AG20443 (cell line): ENCODE measurements at regions not wholly inside any gene's neighbourhood (a gene's known extent, or its start where the extent isn't known, plus 50 kb on each side); places are given as distances from the start of the nearest gene placed in this dataset.
"Not testable (repeated sequence)": the region's sequence is repeated elsewhere in the genome, so short reads cannot be mapped to it uniquely, and the experiment has no call there.

Experiments used
- DNase-seq: peaks from one replicate; pipeline ENCODE4 v3.0.0; 2012; ENCODE audit warnings: low spot score, mixed read lengths

- no peak for DNase-seq
Measured at GRCh38 chr7:81887098-81888090, 117.5 kb upstream of the HGF start.

- no peak for DNase-seq
Measured at GRCh38 chr7:81886211-81886764, 116.4 kb upstream of the HGF start.

GRCh38 chr7:81884817-81885216 lies 115.0 kb upstream of the HGF start:
- no peak for DNase-seq

GRCh38 chr7:81883801-81884393 lies 114.0 kb upstream of the HGF start:
- DNase-seq = no peak

GRCh38 chr7:81882086-81882485 lies 112.2 kb upstream of the HGF start:
- DNase-seq = peak; percentile 26

- no peak for DNase-seq
Measured at GRCh38 chr7:81877890-81878289, 108.0 kb upstream of the HGF start.

- no peak for DNase-seq
Measured at GRCh38 chr7:81873559-81873958, 103.7 kb upstream of the HGF start.

- DNase-seq = no peak
Measured at GRCh38 chr7:81871606-81872265, 101.9 kb upstream of the HGF start.

- no peak for DNase-seq
Measured at GRCh38 chr7:81870608-81871007, 100.8 kb upstream of the HGF start.

GRCh38 chr7:81869670-81870069 lies 99.8 kb upstream of the HGF start:
- no peak for DNase-seq

- DNase-seq = no peak
Measured at GRCh38 chr7:81865754-81866153, 95.9 kb upstream of the HGF start.

GRCh38 chr7:81859433-81859832 lies 89.6 kb upstream of the HGF start:
- DNase-seq = no peak

- not testable (repeated sequence) for DNase-seq
Measured at GRCh38 chr7:81858820-81859219, 89.0 kb upstream of the HGF start.

- DNase-seq = peak; percentile 10
Measured at GRCh38 chr7:81857385-81857784, 87.5 kb upstream of the HGF start.

- DNase-seq = no peak
Measured at GRCh38 chr7:81854518-81854917, 84.7 kb upstream of the HGF start.

GRCh38 chr7:81852701-81853100 lies 82.9 kb upstream of the HGF start:
- no peak for DNase-seq

GRCh38 chr7:81851413-81851812 lies 81.6 kb upstream of the HGF start:
- no peak for DNase-seq

- peak; percentile 37 for DNase-seq
Measured at GRCh38 chr7:81846398-81846797, 76.6 kb upstream of the HGF start.

GRCh38 chr7:81845744-81846241 lies 75.9 kb upstream of the HGF start:
- no peak for DNase-seq

GRCh38 chr7:81843657-81844056 lies 73.8 kb upstream of the HGF start:
- not testable (repeated sequence) for DNase-seq

- DNase-seq = no peak
Measured at GRCh38 chr7:81842361-81842760, 72.5 kb upstream of the HGF start.

- DNase-seq = no peak
Measured at GRCh38 chr7:81839708-81840369, 70.0 kb upstream of the HGF start.
